PC-9 (cell line): ENCODE measurements at regions not wholly inside any gene's neighbourhood (a gene's known extent, or its start where the extent isn't known, plus 50 kb on each side); places are given as distances from the start of the nearest gene placed in this dataset.

Experiments
- BruUV-seq: library from RNA; stranded (reverse); fragments of 400-500 nt; replicated peaks from 2 replicates; lab custom pipeline; 2021; lab: Mats Ljungman, UMichigan
- CTCF ChIA-PET: fragments of 300-600 bp; sonication (Branson Sonifier 250); formaldehyde crosslinking; loops from one replicate; lab custom pipeline; 2022; ENCODE audit warnings: antibody characterized with exemption; lab: Charles Lee
- POLR2A ChIA-PET: fragments of 300-600 bp; sonication (Branson Sonifier 250); formaldehyde crosslinking; loops from one replicate; lab custom pipeline; 2022; ENCODE audit warnings: antibody characterized with exemption; ENCODE audit not compliant: unreplicated experiment; lab: Charles Lee
- DNase-seq, 2 experiments: peaks; one replicate each; pipeline versions ENCODE4 v3.0.0 to v3.0.0-alpha.2; 2015 to 2022; ENCODE audit warnings: mixed read lengths in 1 of 2
- H2AFZ ChIP-seq: fragments of 200-600 bp; sonication (generic); 2 replicates; pipeline ENCODE4 v1.8.1; 2017; ENCODE audit warnings: antibody characterized with exemption
- H3F3A ChIP-seq: fragments of 200-600 bp; sonication (generic); 2 replicates; pipeline ENCODE4 v1.8.1; 2017; ENCODE audit warnings: antibody characterized with exemption, mild to moderate bottlenecking, low read depth; ENCODE audit not compliant: insufficient read depth
- H3K27ac ChIP-seq: fragments of 200-600 bp; sonication (generic); 2 replicates; pipeline ENCODE4 v1.6.1; 2016; ENCODE audit warnings: mixed run types
- H3K27me3 ChIP-seq: fragments of 200-600 bp; sonication (generic); 2 replicates; pipeline ENCODE4 v1.6.1; 2016; ENCODE audit warnings: low read depth, mixed run types; ENCODE audit not compliant: insufficient read depth
- H3K36me3 ChIP-seq: fragments of 200-600 bp; sonication (generic); 2 replicates; pipeline ENCODE4 v1.6.1; 2016; ENCODE audit warnings: low read depth, mixed run types
- H3K4me1 ChIP-seq: fragments of 200-600 bp; sonication (generic); replicated peaks from 2 replicates; pipeline ENCODE4 v1.6.1; 2016; ENCODE audit warnings: mixed run types; ENCODE audit not compliant: insufficient read depth
- H3K4me2 ChIP-seq: fragments of 200-600 bp; sonication (generic); 2 replicates; pipeline ENCODE4 v1.6.1; 2017; ENCODE audit warnings: mixed run types
- H3K4me3 ChIP-seq: fragments of 200-600 bp; sonication (generic); 2 replicates; pipeline ENCODE4 v1.6.1; 2016; ENCODE audit warnings: mixed run types
- H3K79me2 ChIP-seq: fragments of 200-600 bp; sonication (generic); 2 replicates; pipeline ENCODE4 v1.6.1; 2017; ENCODE audit warnings: low read depth, mixed run types
- H3K9me2 ChIP-seq: fragments of 200-600 bp; sonication (generic); 2 replicates; pipeline ENCODE4 v1.8.1; 2017; ENCODE audit warnings: mild to moderate bottlenecking; ENCODE audit not compliant: insufficient read depth
- H3K9me3 ChIP-seq: fragments of 200-600 bp; sonication (generic); 2 replicates; pipeline ENCODE4 v1.8.1; 2016; ENCODE audit warnings: low read depth; ENCODE audit not compliant: insufficient read depth
- H4K20me1 ChIP-seq: fragments of 200-600 bp; sonication (generic); 2 replicates; pipeline ENCODE4 v1.8.1; 2017; ENCODE audit not compliant: insufficient read depth
- EZH2 ChIP-seq: fragments of 200-600 bp; sonication (generic); IDR thresholded peaks from 2 replicates; pipeline ENCODE4 v1.8.0; 2017; ENCODE audit warnings: antibody characterized with exemption, low read depth
- intact Hi-C: fragments of 100-400 bp; cut with micrococcal nuclease; formaldehyde crosslinking; loops from one replicate; pipeline ENCODE4 v1.10.0; 2022; ENCODE audit not compliant: unreplicated experiment
- TF ChIP-seq, protein P1 (sequence below): fragments of 200-600 bp; sonication (generic); conservative IDR thresholded peaks from 2 replicates; pipeline ENCODE4 v1.6.1; 2017; ENCODE audit warnings: mixed run types, antibody characterized with exemption, mild to moderate bottlenecking, moderate library complexity

DNA sequence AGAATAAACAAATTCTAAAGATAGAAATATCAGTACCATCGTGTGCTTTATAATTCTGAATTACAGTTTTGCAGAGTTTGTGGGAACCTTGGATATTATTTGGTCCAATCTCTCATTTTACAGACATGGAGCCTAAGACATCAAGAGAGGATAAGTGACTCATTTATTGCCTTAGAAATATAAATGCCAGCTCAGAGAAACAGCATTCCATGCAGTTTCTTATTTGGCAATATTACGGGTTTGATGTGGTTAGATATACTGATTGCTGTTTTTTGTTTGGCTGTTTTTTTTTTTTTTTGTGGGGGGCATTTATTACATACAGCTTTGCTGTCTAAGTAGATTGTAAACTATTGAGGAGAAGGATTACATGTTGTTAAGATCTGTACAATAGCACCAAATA is 1241.1 kb upstream of the LRRTM1 start:
- H3K27me3 ChIP-seq, result no peaks in the 10 kb centered on the region
- H3K9me2 ChIP-seq, result no peaks in the 10 kb centered on the region
- CTCF ChIA-PET, result no interaction called here
- no peak overlapping the region for H2AFZ ChIP-seq
- H3K9me3 ChIP-seq, result no peaks in the 10 kb centered on the region
- POLR2A ChIA-PET, result no interaction called here
- no peaks in the 10 kb centered on the region for H3K4me1 ChIP-seq
- H3K4me2 ChIP-seq, result no peak overlapping the region
- no peak for DNase-seq
- H3K4me3 ChIP-seq, result no peak overlapping the region
- no TSS peak for BruUV-seq
- no peaks in the 10 kb centered on the region for H3K36me3 ChIP-seq
- H3F3A ChIP-seq, result no peaks in the 10 kb centered on the region
- H4K20me1 ChIP-seq, result no peaks in the 10 kb centered on the region
- no peaks in the 10 kb centered on the region for H3K79me2 ChIP-seq
- intact Hi-C loops, result no loop called here
- no peak overlapping the region for H3K27ac ChIP-seq
- TF ChIP-seq, protein P1, sequence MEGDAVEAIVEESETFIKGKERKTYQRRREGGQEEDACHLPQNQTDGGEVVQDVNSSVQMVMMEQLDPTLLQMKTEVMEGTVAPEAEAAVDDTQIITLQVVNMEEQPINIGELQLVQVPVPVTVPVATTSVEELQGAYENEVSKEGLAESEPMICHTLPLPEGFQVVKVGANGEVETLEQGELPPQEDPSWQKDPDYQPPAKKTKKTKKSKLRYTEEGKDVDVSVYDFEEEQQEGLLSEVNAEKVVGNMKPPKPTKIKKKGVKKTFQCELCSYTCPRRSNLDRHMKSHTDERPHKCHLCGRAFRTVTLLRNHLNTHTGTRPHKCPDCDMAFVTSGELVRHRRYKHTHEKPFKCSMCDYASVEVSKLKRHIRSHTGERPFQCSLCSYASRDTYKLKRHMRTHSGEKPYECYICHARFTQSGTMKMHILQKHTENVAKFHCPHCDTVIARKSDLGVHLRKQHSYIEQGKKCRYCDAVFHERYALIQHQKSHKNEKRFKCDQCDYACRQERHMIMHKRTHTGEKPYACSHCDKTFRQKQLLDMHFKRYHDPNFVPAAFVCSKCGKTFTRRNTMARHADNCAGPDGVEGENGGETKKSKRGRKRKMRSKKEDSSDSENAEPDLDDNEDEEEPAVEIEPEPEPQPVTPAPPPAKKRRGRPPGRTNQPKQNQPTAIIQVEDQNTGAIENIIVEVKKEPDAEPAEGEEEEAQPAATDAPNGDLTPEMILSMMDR, result no peak
- no peak for TF ChIP-seq EZH2

DNA sequence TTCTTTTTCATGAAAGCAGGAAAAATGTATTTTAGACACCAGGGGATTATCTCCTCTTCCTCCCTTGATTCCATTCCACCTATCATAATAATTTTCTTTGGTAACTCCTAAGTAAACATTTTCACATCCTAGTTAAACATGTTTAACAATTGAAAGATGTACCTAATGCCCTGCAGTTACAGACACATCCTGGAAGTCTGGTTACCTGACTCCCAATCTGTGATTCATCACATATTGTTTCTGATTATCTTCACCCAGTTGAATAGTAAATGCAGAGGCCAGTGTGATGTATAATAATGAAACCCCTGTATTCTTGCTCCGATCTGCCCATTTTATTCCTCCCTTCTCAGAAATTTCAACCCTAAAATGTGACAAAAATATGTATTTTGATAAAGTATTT is 1237.6 kb upstream of the LRRTM1 start:
- no peaks in the 10 kb centered on the region for H3F3A ChIP-seq
- H3K27ac ChIP-seq, result no peak overlapping the region
- no peaks in the 10 kb centered on the region for H3K36me3 ChIP-seq
- no peak overlapping the region for H3K4me2 ChIP-seq
- no peaks in the 10 kb centered on the region for H3K4me1 ChIP-seq
- H3K27me3 ChIP-seq, result no peaks in the 10 kb centered on the region
- no peaks in the 10 kb centered on the region for H3K9me3 ChIP-seq
- H3K9me2 ChIP-seq, result no peaks in the 10 kb centered on the region
- H2AFZ ChIP-seq, result no peak overlapping the region
- H3K4me3 ChIP-seq, result no peak overlapping the region
- ChIA-PET CTCF (no interaction called here), POLR2A (no interaction called here)
- no peak for DNase-seq
- H3K79me2 ChIP-seq, result no peaks in the 10 kb centered on the region
- TF ChIP-seq, protein P1, result no peak
- no peak for TF ChIP-seq EZH2
- BruUV-seq, result no TSS peak
- intact Hi-C loops, result no loop called here
- no peaks in the 10 kb centered on the region for H4K20me1 ChIP-seq

DNA sequence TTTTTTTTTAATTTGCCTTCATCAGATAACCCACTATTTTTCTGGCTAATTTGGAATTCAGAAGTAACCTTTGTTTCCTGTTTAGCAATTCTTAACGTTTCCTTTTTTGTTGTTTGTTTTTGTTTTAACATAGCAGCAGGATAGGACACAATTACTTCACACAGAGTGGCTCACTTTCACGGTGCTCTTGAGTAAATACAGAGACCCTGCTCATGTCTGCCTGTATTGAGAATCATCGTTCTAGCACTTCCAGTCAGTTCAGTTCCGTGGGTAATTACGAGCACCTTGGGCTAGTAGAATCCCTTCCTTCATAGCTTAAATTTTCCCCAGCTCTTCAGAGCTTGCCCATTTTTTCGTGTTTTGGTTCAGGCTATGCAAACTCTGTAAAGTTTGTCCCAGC is 1225.4 kb upstream of the LRRTM1 start:
- DNase-seq, result no peak
- CTCF ChIA-PET, result no interaction called here
- Histone ChIP-seq H2AFZ (no peak overlapping the region), H3K4me1 (no peaks in the 10 kb centered on the region), H3K4me2 (no peak overlapping the region), H4K20me1 (no peaks in the 10 kb centered on the region), H3K36me3 (no peaks in the 10 kb centered on the region), H3F3A (no peaks in the 10 kb centered on the region), H3K27ac (no peak overlapping the region), H3K79me2 (no peaks in the 10 kb centered on the region), H3K27me3 (no peaks in the 10 kb centered on the region), H3K9me2 (no peaks in the 10 kb centered on the region), H3K9me3 (no peaks in the 10 kb centered on the region), H3K4me3 (no peak overlapping the region)
- intact Hi-C loops, result no loop called here
- BruUV-seq, result no TSS peak
- TF ChIP-seq EZH2, result no peak
- TF ChIP-seq, protein P1, result no peak
- POLR2A ChIA-PET, result no interaction called here
